Progenitor cell of endocrine pancreas (in vitro differentiated cells): ENCODE measurements at regions not wholly inside any gene's neighbourhood (a gene's known extent, or its start where the extent isn't known, plus 50 kb on each side); places are given as distances from the start of the nearest gene placed in this dataset.

Source experiments
- DNase-seq: peaks from one replicate; pipeline ENCODE4 v3.0.0; 2021; ENCODE audit warnings: low spot score; ENCODE audit not compliant: unreplicated experiment
- H3K27ac Mint-ChIP-seq: 2 replicates; pipeline ENCODE4 v1.8.0; 2021; ENCODE audit warnings: mild to moderate bottlenecking, moderate library complexity, mixed read lengths
- H3K27me3 Mint-ChIP-seq: 2 replicates; pipeline ENCODE4 v1.8.0; 2021; ENCODE audit warnings: mixed read lengths
- H3K36me3 Mint-ChIP-seq: 2 replicates; pipeline ENCODE4 v1.8.0; 2022; ENCODE audit warnings: mixed read lengths; ENCODE audit not compliant: insufficient read depth
- H3K4me1 Mint-ChIP-seq: 2 replicates; pipeline ENCODE4 v1.8.0; 2021; ENCODE audit warnings: low read depth, mixed read lengths
- H3K4me3 Mint-ChIP-seq: 2 replicates; pipeline ENCODE4 v1.8.0; 2021; ENCODE audit warnings: low read depth, mild to moderate bottlenecking, moderate library complexity, mixed read lengths
- H3K9me3 Mint-ChIP-seq: 2 replicates; pipeline ENCODE4 v1.8.0; 2021; ENCODE audit warnings: low read depth, mixed read lengths
- TF ChIP-seq, protein P1 (sequence below): fragments of 200-600 bp; sonication (generic); IDR thresholded peaks from one replicate; pipeline ENCODE4 v1.5.0; 2021; ENCODE audit warnings: antibody characterized with exemption, mild to moderate bottlenecking; ENCODE audit not compliant: unreplicated experiment

- H3K27me3 Mint-ChIP-seq: no peaks in the 10 kb centered on the region
- H3K4me1 Mint-ChIP-seq: no peaks in the 10 kb centered on the region
- no peak for DNase-seq
- H3K27ac Mint-ChIP-seq: no peak overlapping the region
- no peaks in the 10 kb centered on the region for H3K36me3 Mint-ChIP-seq
- H3K9me3 Mint-ChIP-seq: no peaks in the 10 kb centered on the region
- TF ChIP-seq, protein P1, sequence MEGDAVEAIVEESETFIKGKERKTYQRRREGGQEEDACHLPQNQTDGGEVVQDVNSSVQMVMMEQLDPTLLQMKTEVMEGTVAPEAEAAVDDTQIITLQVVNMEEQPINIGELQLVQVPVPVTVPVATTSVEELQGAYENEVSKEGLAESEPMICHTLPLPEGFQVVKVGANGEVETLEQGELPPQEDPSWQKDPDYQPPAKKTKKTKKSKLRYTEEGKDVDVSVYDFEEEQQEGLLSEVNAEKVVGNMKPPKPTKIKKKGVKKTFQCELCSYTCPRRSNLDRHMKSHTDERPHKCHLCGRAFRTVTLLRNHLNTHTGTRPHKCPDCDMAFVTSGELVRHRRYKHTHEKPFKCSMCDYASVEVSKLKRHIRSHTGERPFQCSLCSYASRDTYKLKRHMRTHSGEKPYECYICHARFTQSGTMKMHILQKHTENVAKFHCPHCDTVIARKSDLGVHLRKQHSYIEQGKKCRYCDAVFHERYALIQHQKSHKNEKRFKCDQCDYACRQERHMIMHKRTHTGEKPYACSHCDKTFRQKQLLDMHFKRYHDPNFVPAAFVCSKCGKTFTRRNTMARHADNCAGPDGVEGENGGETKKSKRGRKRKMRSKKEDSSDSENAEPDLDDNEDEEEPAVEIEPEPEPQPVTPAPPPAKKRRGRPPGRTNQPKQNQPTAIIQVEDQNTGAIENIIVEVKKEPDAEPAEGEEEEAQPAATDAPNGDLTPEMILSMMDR: no peak
- no peak overlapping the region for H3K4me3 Mint-ChIP-seq
Measured at GRCh38 chr9:73871636-73872035, 625.5 kb upstream of the RORB start.

GRCh38 chr9:73872701-73873100 is 624.4 kb upstream of the RORB start:
- Mint-ChIP-seq H3K36me3 (no peaks in the 10 kb centered on the region), H3K4me3 (no peak overlapping the region), H3K27ac (no peak overlapping the region), H3K9me3 (no peaks in the 10 kb centered on the region), H3K27me3 (no peaks in the 10 kb centered on the region), H3K4me1 (no peaks in the 10 kb centered on the region)
- no peak for DNase-seq
- TF ChIP-seq, protein P1: no peak

DNA sequence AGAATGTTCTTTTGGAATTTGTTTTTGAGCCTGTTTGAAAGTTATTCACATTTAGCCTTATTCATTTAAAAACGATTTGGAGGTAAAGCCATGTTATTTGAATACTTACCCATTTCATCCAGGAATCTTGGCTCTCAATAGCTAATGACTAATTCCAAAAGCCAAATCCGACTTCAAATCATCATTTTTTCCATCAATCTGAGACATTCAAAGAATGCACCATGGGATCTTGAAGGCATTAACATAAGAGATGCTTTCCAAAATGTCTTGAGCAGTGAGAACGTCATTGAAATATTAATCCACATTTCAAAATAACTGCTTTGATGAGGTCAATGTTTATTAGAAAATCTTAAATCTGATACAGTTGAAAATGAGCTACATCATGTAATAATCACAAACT is 617.0 kb upstream of the RORB start:
- no peak overlapping the region for H3K27ac Mint-ChIP-seq
- H3K36me3 Mint-ChIP-seq: no peaks in the 10 kb centered on the region
- TF ChIP-seq, protein P1: no peak
- H3K4me3 Mint-ChIP-seq: no peak overlapping the region
- H3K27me3 Mint-ChIP-seq: no peaks in the 10 kb centered on the region
- H3K9me3 Mint-ChIP-seq: peaks cover 4% of the 10 kb centered on the region
- no peaks in the 10 kb centered on the region for H3K4me1 Mint-ChIP-seq
- DNase-seq: no peak

- H3K27me3 Mint-ChIP-seq: no peaks in the 10 kb centered on the region
- H3K4me3 Mint-ChIP-seq: no peak overlapping the region
- no peak for DNase-seq
- H3K9me3 Mint-ChIP-seq: peaks cover 15% of the 10 kb centered on the region
- TF ChIP-seq, protein P1: no peak
- no peak overlapping the region for H3K27ac Mint-ChIP-seq
- peaks cover 6% of the 10 kb centered on the region for H3K4me1 Mint-ChIP-seq
- H3K36me3 Mint-ChIP-seq: no peaks in the 10 kb centered on the region
Measured at GRCh38 chr9:73889023-73889422, 608.1 kb upstream of the RORB start.

DNA sequence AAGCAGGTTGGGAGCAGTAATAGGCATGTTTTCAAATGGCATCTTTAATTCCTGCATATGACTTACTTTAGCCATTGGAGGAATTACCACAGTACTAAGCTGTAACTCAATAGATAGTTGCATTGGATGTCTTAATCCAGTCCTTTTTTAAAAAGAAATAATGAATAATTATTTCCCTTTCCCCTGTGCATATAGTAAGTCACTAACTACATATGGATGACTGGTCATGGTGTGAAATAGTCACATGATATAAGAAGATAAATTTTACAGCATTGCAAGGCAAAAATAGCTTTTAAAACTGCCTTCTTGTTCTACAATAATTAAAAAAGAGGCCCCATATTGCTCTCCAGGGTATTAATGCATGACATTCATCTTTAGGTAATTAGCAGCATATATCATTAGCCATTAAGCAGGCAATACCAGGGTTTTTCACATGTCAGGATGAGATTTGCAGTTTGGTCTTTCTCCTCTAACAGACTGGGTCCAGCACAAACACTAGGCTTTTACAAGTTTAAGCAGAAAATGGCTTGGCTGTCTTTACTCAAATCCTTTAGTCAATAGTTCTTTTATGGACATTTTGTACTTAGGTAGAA is 606.4 kb upstream of the RORB start:
- TF ChIP-seq, protein P1: no peak

More for the DNA sequence above, 606.4 kb upstream of the RORB start:
- H3K27ac Mint-ChIP-seq: no peak overlapping the region
- no peaks in the 10 kb centered on the region for H3K27me3 Mint-ChIP-seq
- peaks cover 6% of the 10 kb centered on the region for H3K9me3 Mint-ChIP-seq
- H3K4me3 Mint-ChIP-seq: no peak overlapping the region
- DNase-seq: no peak
- H3K4me1 Mint-ChIP-seq: peaks cover 6% of the 10 kb centered on the region
- no peaks in the 10 kb centered on the region for H3K36me3 Mint-ChIP-seq
